BJ (cell line): ENCODE measurements at regions not wholly inside any gene's neighbourhood (a gene's known extent, or its start where the extent isn't known, plus 50 kb on each side); places are given as distances from the start of the nearest gene placed in this dataset.

Experiments
- CTCF ChIA-PET: fragments of 350-600 bp; formaldehyde crosslinking; extraction: SDS; loops from one replicate; lab custom pipeline; 2021; ENCODE audit warnings: antibody characterized with exemption, inconsistent platforms; lab: Yijun Ruan, JAX
- POLR2A ChIA-PET: fragments of 300-600 bp; sonication (Branson Sonifier 250); formaldehyde crosslinking; extraction: SDS; loops from one replicate; lab custom pipeline; 2021; ENCODE audit warnings: antibody characterized with exemption; lab: Charles Lee
- DNase-seq: peaks from one replicate; pipeline ENCODE4 v3.0.0-alpha.2; 2011; ENCODE audit warnings: low read depth
- H3K27me3 ChIP-seq: 2 replicates; pipeline ENCODE4 v1.6.0; 2011; ENCODE audit warnings: low read length; ENCODE audit not compliant: control insufficient read depth, insufficient read depth
- H3K36me3 ChIP-seq: 2 replicates; pipeline ENCODE4 v1.5.1; 2011; ENCODE audit warnings: low read length; ENCODE audit not compliant: control insufficient read depth, insufficient read depth
- H3K4me3 ChIP-seq: 2 replicates; pipeline ENCODE4 v1.5.1; 2011; ENCODE audit warnings: low read depth, mild to moderate bottlenecking, control low read depth, low read length
- TF ChIP-seq, protein P1 (sequence below): IDR thresholded peaks from 2 replicates; pipeline ENCODE4 v1.5.1; 2011; ENCODE audit warnings: low read depth, mild to moderate bottlenecking, control low read depth, inconsistent platforms, low read length, moderate library complexity; ENCODE audit not compliant: insufficient read depth

DNA sequence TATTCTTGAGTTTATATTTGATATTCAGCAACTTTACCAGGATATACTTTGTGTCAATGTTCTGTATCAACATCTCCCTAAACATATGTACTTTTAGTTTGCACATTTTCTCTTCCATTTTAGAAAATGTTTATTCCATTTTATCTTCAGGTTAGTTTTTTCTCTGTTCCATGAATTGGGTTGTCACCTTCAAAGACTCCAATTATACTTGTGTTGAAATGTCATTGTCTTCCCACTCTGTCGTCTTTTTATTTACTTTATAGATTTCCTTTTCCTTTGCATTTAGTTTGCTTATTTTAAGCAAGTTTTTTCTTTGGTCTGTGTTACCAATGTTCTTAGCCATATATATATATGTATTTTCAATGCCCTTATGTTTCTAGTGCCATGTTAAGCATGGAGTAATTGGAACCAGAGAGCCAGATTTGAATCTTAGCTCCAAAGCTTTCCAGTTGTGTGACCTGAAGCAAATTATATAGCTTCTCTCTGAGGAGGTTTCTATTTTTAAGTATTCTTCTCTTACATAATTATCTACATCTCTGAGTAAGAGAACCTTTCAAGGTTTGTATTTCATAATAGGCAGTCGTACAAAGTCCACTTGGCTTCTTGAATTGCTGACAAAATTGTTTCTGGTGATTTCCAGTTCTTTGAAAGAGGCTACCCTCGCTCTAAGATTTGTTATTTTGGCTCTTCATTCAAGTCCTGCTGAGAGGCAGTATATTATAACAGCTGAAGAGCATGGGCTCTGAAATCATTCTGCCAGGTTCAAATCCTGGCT is 85.8 kb upstream of the DYRK2 start:
- ChIA-PET CTCF (no interaction called here), POLR2A (no interaction called here)
- TF ChIP-seq, protein P1, sequence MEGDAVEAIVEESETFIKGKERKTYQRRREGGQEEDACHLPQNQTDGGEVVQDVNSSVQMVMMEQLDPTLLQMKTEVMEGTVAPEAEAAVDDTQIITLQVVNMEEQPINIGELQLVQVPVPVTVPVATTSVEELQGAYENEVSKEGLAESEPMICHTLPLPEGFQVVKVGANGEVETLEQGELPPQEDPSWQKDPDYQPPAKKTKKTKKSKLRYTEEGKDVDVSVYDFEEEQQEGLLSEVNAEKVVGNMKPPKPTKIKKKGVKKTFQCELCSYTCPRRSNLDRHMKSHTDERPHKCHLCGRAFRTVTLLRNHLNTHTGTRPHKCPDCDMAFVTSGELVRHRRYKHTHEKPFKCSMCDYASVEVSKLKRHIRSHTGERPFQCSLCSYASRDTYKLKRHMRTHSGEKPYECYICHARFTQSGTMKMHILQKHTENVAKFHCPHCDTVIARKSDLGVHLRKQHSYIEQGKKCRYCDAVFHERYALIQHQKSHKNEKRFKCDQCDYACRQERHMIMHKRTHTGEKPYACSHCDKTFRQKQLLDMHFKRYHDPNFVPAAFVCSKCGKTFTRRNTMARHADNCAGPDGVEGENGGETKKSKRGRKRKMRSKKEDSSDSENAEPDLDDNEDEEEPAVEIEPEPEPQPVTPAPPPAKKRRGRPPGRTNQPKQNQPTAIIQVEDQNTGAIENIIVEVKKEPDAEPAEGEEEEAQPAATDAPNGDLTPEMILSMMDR = no peak
- H3K27me3 ChIP-seq = 0 out of 2 replicates have a peak, but pooled peaks cover 1% of the 10 kb centered on the region
- no peak overlapping the region for H3K4me3 ChIP-seq
- H3K36me3 ChIP-seq = no peaks in the 10 kb centered on the region
- DNase-seq = no peak

DNA sequence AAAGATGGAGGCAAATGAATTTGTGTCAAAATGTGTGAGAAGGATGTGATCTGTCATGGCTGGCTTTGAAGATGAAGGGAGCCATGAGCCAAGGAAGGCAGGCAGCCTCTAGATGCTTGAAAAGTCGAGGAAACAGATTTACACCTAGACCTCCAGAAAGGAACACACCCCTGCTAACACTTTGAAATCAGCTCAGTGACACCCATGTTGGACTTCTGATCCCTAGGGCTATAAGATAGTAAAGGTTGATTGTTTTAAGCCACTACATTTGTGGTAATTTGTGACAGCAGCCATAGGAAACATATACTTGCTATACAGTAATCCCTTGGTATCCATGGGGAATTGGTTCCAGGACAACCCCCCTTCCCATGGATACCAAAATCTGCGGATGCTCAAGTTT is 80.5 kb upstream of the DYRK2 start:
- ChIA-PET POLR2A (no interaction called here), CTCF (interaction anchor here (0.9 kb wide), 1 partner anchor 11 kb away, joined by 3 read pairs; no protein-coding TSS in a partner anchor)
- no peaks in the 10 kb centered on the region for H3K36me3 ChIP-seq
- H3K4me3 ChIP-seq = no peak overlapping the region
- DNase-seq = no peak
- TF ChIP-seq, protein P1 = no peak
- peaks cover 5% of the 10 kb centered on the region; the same call in 1 of the 2 replicates for H3K27me3 ChIP-seq

DNA sequence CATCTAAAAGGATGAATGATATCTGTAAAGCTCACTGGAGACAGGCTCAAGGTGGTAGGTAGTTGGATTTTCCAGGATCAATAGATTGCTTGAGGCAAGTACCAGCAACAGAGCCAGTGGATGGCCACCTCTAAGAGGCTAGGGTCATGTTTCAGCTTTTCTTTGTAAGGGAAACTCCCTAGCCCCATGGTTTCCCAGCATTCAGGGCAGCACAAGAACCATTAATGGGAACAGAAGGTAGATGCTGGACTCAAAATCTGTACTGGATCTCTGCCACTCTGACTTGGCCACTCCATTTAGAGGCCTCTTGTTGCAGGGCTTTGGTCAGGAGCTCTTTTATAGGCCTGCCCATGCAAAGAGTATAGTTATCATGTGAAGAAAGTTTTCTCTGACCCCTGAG is 76.1 kb upstream of the DYRK2 start:
- no peak for DNase-seq
- TF ChIP-seq, protein P1 = no peak
- ChIA-PET CTCF (no interaction called here), POLR2A (no interaction called here)
- H3K4me3 ChIP-seq = no peak overlapping the region
- no peaks in the 10 kb centered on the region for H3K36me3 ChIP-seq
- peaks cover 4% of the 10 kb centered on the region; the same call in 1 of the 2 replicates for H3K27me3 ChIP-seq

DNA sequence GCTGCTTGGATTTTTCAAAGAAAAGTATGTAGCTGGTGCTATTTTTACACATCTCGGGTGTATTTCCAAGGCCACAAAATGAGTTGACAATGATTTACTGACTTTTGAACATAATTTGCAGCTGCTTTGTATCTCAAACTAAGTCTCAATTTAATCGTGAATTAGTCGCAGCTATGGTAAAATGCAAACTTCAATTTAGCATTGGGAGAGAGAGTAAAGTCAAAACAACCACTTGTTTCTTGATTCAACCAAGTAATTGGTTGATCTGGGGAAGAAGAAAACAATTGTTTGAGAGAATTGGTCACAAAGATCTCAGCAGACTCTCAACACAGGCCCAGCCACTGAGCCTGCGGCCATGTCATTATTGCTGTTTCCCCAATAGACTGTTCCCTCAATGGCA is 75.0 kb upstream of the DYRK2 start:
- ChIA-PET POLR2A (no interaction called here), CTCF (no interaction called here)
- TF ChIP-seq, protein P1 = no peak
- Histone ChIP-seq H3K36me3 (no peaks in the 10 kb centered on the region), H3K4me3 (no peak overlapping the region), H3K27me3 (0 out of 2 replicates have a peak, but pooled peaks cover 2% of the 10 kb centered on the region)
- no peak for DNase-seq

DNA sequence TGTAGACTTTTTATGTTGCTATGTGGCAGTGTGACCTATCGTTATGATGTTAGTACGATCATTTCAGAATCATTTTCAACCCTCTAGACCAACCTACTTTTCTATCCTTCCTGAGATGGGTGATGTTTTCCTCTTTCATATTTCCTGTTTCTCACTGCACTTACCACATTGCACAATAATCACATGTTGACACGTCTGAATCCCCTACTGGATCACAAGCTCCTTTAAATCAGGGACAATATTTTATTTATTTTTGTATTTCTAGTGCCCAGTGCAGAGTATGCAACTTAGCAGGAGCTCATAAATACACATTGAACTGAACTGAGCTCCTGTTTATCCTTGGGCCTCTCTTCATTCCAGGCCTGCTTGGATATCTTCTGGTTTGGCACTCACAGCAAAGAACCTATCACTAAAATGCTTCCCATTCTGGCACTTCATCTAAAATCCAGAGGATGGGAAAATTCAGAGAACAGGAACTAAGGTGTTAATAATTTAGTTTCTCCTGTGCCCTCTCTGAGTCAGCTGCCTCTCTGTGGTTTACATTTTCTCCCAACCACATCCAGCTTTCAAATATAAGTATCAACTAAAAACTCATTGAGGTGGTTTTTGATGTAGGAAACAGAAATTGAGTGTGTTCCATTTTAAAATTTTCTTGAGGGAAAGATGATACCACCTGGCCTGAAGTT is 69.4 kb upstream of the DYRK2 start:
- POLR2A ChIA-PET = no interaction called here
- CTCF ChIA-PET = no interaction called here

More for the DNA sequence above, 69.4 kb upstream of the DYRK2 start:
- no peak for DNase-seq
- TF ChIP-seq, protein P1 = no peak
- Histone ChIP-seq H3K27me3 (no peaks in the 10 kb centered on the region), H3K36me3 (no peaks in the 10 kb centered on the region), H3K4me3 (no peak overlapping the region)
